GM21423 (cell line): ENCODE measurements at regions not wholly inside any gene's neighbourhood (a gene's known extent, or its start where the extent isn't known, plus 50 kb on each side); places are given as distances from the start of the nearest gene placed in this dataset.

ENCODE experiments used
- ATAC-seq: cut with Tn5 transposase; IDR thresholded peaks from one replicate; pipeline ENCODE4 v1.9.1; 2021; ENCODE audit warnings: mild to moderate bottlenecking, moderate library complexity; ENCODE audit not compliant: unreplicated experiment

GRCh38 chr10:130398090-130398994 lies 262.2 kb downstream of the GLRX3 start:
- no peak for ATAC-seq

GRCh38 chr10:130399425-130399950 lies 263.3 kb downstream of the GLRX3 start:
- no peak for ATAC-seq

GRCh38 chr10:130400890-130401289 lies 264.7 kb downstream of the GLRX3 start:
- no peak for ATAC-seq

GRCh38 chr10:130401860-130402765 lies 265.9 kb downstream of the GLRX3 start:
- no peak for ATAC-seq

GRCh38 chr10:130403153-130404075 lies 267.2 kb downstream of the GLRX3 start:
- no peak for ATAC-seq

GRCh38 chr10:130404476-130405055 lies 268.4 kb downstream of the GLRX3 start:
- no peak for ATAC-seq

- no peak for ATAC-seq
Measured at GRCh38 chr10:130407052-130407451, 270.9 kb downstream of the GLRX3 start.

GRCh38 chr10:130409331-130409730 lies 273.1 kb downstream of the GLRX3 start:
- ATAC-seq = no peak

- ATAC-seq = no peak
Measured at GRCh38 chr10:130409931-130410330, 273.7 kb downstream of the GLRX3 start.

- ATAC-seq = no peak
Measured at GRCh38 chr10:130411496-130412085, 275.4 kb downstream of the GLRX3 start.

- no peak for ATAC-seq
Measured at GRCh38 chr10:130412317-130412716, 276.1 kb downstream of the GLRX3 start.

- ATAC-seq = no peak
Measured at GRCh38 chr10:130416334-130417150, 280.4 kb downstream of the GLRX3 start.

- ATAC-seq = no peak
Measured at GRCh38 chr10:130418731-130419130, 282.5 kb downstream of the GLRX3 start.

GRCh38 chr10:130421909-130422308 lies 285.7 kb downstream of the GLRX3 start:
- ATAC-seq = no peak

- no peak for ATAC-seq
Measured at GRCh38 chr10:130422366-130423324, 286.5 kb downstream of the GLRX3 start.

- ATAC-seq = no peak
Measured at GRCh38 chr10:130423455-130424305, 287.5 kb downstream of the GLRX3 start.

GRCh38 chr10:130424418-130424817 lies 288.2 kb downstream of the GLRX3 start:
- no peak for ATAC-seq
